Sigmoid colon (tissue), 6 donors: ENCODE measurements at regions not wholly inside any gene's neighbourhood (a gene's known extent, or its start where the extent isn't known, plus 50 kb on each side); places are given as distances from the start of the nearest gene placed in this dataset.

Experiments
- DNase-seq: peaks from one replicate; pipeline ENCODE4 v3.0.0-alpha.2; 2019
- H3K27ac ChIP-seq, 4 donors: fragments of 200-600 bp; sonication (generic); one replicate each; pipeline ENCODE4 v1.5.1; 2016 to 2019; ENCODE audit warnings: mild to moderate bottlenecking in 1 of 4
- H3K27me3 ChIP-seq, 3 donors: fragments of 200-600 bp; sonication (generic); one replicate each; pipeline ENCODE4 v1.5.1; 2019; ENCODE audit warnings: mild to moderate bottlenecking in 1 of 3
- H3K36me3 ChIP-seq, 4 donors: fragments of 200-600 bp; sonication (generic); one replicate each; pipeline ENCODE4 v1.5.1; 2016 to 2019
- H3K4me1 ChIP-seq, 4 donors: fragments of 200-600 bp; sonication (generic); one replicate each; pipeline ENCODE4 v1.5.1; 2017 to 2019
- H3K4me3 ChIP-seq, 4 donors: fragments of 200-600 bp; sonication (generic); one replicate each; pipeline ENCODE4 v1.5.1; 2017 to 2019; ENCODE audit warnings: mild to moderate bottlenecking in 2 of 4, moderate library complexity in 1 of 4
- H3K9me3 ChIP-seq, 4 donors: fragments of 200-600 bp in 3 of 4; sonication (generic) in 3 of 4; one replicate each; pipeline versions ENCODE4 v1.5.1 to v1.6.1; 2013 to 2019
- EP300 ChIP-seq, 4 donors: sonication (generic); formaldehyde crosslinking; IDR thresholded peaks; one replicate each; pipeline ENCODE4 v1.6.1; 2017; ENCODE audit warnings: antibody characterized with exemption in 4 of 4
- POLR2A ChIP-seq, 2 donors: fragments of 450-650 bp; IDR thresholded peaks; one replicate each; pipeline ENCODE4 v1.6.1; 2016; ENCODE audit warnings: antibody characterized with exemption in 2 of 2, mild to moderate bottlenecking in 2 of 2, moderate library complexity in 2 of 2
- POLR2AphosphoS5 ChIP-seq, 4 donors: sonication (generic); formaldehyde crosslinking; IDR thresholded peaks; one replicate each; pipeline ENCODE4 v1.6.1; 2017; ENCODE audit warnings: antibody characterized with exemption in 4 of 4
- WGBS, 2 donors: extraction: QIAGEN DNeasy Blood & Tissue Kit; methylation state at CpG; one replicate each; pipeline ENCODE4 v1.1.7; 2013; 5-methylcytosine and 5-hydroxymethylcytosine counted together
- intact Hi-C: fragments of 100-400 bp; cut with DNase I; formaldehyde crosslinking; loops from one replicate; pipeline ENCODE4 v1.15.1; 2023
- TF ChIP-seq, protein P1 (sequence below), 4 experiments: fragments of 450-650 bp in 3 of 4; fragments of 200-600 bp in 1 of 4; IDR thresholded peaks; one replicate each; pipeline ENCODE4 v1.5.1; 2016 to 2019; ENCODE audit warnings: antibody characterized with exemption in 4 of 4, mild to moderate bottlenecking in 3 of 4, moderate library complexity in 2 of 4
- donor health status: healthy with polysubstance abuse.
- donor health status: healthy.

DNA sequence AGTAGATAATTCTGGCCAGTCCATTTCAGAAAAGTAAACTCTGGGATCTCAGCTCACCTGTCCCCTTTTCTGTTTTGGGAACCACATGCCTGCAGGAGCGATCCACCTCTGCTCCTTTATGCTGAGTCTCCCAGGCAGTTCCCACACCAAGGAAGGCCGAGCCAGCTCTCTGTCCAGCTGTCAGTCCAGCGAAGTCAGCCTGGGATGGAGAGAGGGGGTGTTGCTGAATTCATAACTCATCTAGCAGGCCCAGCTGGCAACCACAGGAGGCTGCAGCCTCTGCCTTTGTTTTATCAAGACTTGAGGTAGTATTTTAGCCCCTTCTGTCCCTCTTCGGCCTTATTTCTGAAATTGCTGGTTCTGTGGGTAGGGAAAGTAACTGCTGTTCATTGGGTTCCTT is 209.9 kb downstream of the ARL4C start:
- 91 to 94% methylated on average over 4 of the region's 4 CpGs for WGBS, 2 donors

DNA sequence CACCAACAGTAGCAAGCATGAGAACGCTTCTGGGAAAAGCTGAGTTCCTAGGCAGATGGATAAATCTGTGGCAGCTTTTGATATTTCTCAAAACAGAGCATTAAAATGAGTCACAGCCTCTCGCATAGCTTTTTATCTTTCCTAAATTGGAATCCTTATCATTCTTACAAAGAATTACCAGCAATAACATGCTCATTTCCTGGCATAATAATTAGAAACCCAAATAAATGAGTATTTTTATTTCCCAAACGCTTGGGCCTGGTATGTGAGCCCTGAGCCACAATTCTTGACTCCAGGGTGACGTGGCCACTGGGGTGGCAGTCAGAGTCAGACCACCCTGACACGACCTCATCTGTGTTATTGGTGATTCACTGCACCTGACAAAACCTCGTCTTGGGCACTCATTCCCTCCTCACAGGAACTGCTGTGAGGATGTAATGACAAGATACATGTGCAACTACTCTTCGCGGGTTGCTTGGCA is 210.7 kb downstream of the ARL4C start:
- Histone ChIP-seq H3K4me3 (no peak overlapping the region), H3K36me3 (no peaks in the 10 kb centered on the region), H3K9me3 (no peaks in the 10 kb centered on the region), H3K4me1 (no peaks in the 10 kb centered on the region), H3K27ac (no peak overlapping the region), H3K27me3 (no peaks in the 10 kb centered on the region)
- TF ChIP-seq EP300 (IDR thresholded peaks at IDR 0.05) (no peak), POLR2A (IDR thresholded peaks at IDR 0.05) (no peak), POLR2AphosphoS5 (IDR thresholded peaks at IDR 0.05) (no peak)
- TF ChIP-seq, protein P1, sequence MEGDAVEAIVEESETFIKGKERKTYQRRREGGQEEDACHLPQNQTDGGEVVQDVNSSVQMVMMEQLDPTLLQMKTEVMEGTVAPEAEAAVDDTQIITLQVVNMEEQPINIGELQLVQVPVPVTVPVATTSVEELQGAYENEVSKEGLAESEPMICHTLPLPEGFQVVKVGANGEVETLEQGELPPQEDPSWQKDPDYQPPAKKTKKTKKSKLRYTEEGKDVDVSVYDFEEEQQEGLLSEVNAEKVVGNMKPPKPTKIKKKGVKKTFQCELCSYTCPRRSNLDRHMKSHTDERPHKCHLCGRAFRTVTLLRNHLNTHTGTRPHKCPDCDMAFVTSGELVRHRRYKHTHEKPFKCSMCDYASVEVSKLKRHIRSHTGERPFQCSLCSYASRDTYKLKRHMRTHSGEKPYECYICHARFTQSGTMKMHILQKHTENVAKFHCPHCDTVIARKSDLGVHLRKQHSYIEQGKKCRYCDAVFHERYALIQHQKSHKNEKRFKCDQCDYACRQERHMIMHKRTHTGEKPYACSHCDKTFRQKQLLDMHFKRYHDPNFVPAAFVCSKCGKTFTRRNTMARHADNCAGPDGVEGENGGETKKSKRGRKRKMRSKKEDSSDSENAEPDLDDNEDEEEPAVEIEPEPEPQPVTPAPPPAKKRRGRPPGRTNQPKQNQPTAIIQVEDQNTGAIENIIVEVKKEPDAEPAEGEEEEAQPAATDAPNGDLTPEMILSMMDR (IDR thresholded peaks at IDR 0.05): no peak
- intact Hi-C loops: loop anchor here (10.0 kb wide), 2 partner anchors 151 to 311 kb away; no protein-coding TSS in a partner anchor
- 42 to 70% methylated on average over 8 of the region's 8 CpGs for WGBS, 2 donors
- no peak for DNase-seq

More for the DNA sequence above, 209.9 kb downstream of the ARL4C start:
- TF ChIP-seq POLR2AphosphoS5 (IDR thresholded peaks at IDR 0.05) (no peak), EP300 (IDR thresholded peaks at IDR 0.05) (no peak), POLR2A (IDR thresholded peaks at IDR 0.05) (no peak)
- TF ChIP-seq, protein P1 (IDR thresholded peaks at IDR 0.05): no peak
- no peak for DNase-seq
- Histone ChIP-seq H3K9me3 (no peaks in the 10 kb centered on the region), H3K4me3 (no peak overlapping the region), H3K4me1 (no peaks in the 10 kb centered on the region), H3K36me3 (no peaks in the 10 kb centered on the region), H3K27me3 (no peaks in the 10 kb centered on the region), H3K27ac (no peak overlapping the region)
- intact Hi-C loops: loop anchor here (10.0 kb wide), 2 partner anchors 152 to 312 kb away; no protein-coding TSS in a partner anchor

DNA sequence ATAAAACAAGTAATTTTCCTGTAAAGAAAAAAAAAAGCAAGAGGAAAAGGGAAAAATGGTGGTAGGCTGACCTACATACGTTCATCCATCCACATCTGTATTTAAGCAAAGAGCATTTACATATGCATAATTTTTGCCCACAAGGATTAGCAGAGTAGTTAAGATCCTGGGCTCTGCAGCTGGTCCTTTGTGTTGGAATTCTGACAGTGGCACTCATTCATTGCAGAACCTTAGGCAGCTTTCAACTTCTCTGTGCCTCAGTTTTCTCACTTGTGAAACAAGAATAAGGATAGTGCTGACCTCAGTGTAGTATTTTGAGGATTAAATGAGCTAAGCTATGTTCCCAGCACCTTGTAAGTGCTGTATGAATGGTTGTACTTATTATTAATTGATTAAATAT is 211.3 kb downstream of the ARL4C start:
- DNase-seq: no peak
- Histone ChIP-seq H3K4me1 (no peaks in the 10 kb centered on the region), H3K9me3 (no peaks in the 10 kb centered on the region), H3K36me3 (no peaks in the 10 kb centered on the region), H3K27me3 (no peaks in the 10 kb centered on the region), H3K4me3 (no peak overlapping the region), H3K27ac (no peak overlapping the region)
- 88 to 89% methylated on average over 1 of the region's 1 CpG for WGBS, 2 donors
- TF ChIP-seq POLR2A (IDR thresholded peaks at IDR 0.05) (no peak), EP300 (IDR thresholded peaks at IDR 0.05) (no peak), POLR2AphosphoS5 (IDR thresholded peaks at IDR 0.05) (no peak)
- TF ChIP-seq, protein P1 (IDR thresholded peaks at IDR 0.05): no peak
- intact Hi-C loops: loop anchor here (10.0 kb wide), 2 partner anchors 151 to 311 kb away; no protein-coding TSS in a partner anchor

DNA sequence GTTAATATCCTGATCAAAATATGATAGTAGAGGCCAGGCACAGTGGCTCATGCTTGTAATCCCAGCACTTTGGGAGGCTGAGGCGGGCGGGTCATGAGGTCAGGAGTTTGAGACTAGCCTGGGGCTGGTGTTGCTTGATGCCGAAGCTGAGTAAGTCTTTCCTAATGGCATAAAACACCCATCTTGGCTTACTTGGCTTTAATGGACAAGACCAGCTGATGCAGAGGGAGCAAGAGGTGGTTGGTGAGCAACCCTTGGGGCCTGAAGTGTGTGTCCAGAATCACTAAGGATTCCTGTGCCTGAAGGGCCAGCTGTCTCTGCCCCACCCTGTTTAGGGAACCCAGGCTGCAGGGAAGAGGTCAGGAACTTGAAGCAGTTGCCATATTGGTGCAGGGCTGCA is 217.2 kb downstream of the ARL4C start:
- TF ChIP-seq POLR2AphosphoS5 (IDR thresholded peaks at IDR 0.05) (no peak), POLR2A (IDR thresholded peaks at IDR 0.05) (no peak), EP300 (IDR thresholded peaks at IDR 0.05) (no peak)
- TF ChIP-seq, protein P1 (IDR thresholded peaks at IDR 0.05): no peak
- Histone ChIP-seq H3K9me3 (no peaks in the 10 kb centered on the region), H3K27me3 (no peaks in the 10 kb centered on the region), H3K4me3 (no peak overlapping the region), H3K4me1 (no peaks in the 10 kb centered on the region), H3K36me3 (no peaks in the 10 kb centered on the region), H3K27ac (no peak overlapping the region)
- intact Hi-C loops: loop anchor here (10.0 kb wide), 2 partner anchors 145 to 305 kb away; no protein-coding TSS in a partner anchor
- no peak for DNase-seq
- WGBS, 2 donors: 82 to 96% methylated on average over 3 of the region's 3 CpGs
